Astrocyte (in vitro differentiated cells and primary cell): ENCODE measurements at regions not wholly inside any gene's neighbourhood (a gene's known extent, or its start where the extent isn't known, plus 50 kb on each side); places are given as distances from the start of the nearest gene placed in this dataset.

Experiments
- EZH2 ChIP-seq: IDR thresholded peaks from 2 replicates; pipeline ENCODE4 v1.6.1; 2012; ENCODE audit warnings: mild to moderate bottlenecking, low read length, inconsistent platforms; ENCODE audit not compliant: insufficient read depth
- TF ChIP-seq, protein P1 (sequence below): IDR thresholded peaks from 2 replicates; pipeline ENCODE4 v1.5.1; 2011; ENCODE audit warnings: low read depth, mild to moderate bottlenecking, inconsistent platforms, low read length, moderate library complexity; ENCODE audit not compliant: insufficient read depth

DNA sequence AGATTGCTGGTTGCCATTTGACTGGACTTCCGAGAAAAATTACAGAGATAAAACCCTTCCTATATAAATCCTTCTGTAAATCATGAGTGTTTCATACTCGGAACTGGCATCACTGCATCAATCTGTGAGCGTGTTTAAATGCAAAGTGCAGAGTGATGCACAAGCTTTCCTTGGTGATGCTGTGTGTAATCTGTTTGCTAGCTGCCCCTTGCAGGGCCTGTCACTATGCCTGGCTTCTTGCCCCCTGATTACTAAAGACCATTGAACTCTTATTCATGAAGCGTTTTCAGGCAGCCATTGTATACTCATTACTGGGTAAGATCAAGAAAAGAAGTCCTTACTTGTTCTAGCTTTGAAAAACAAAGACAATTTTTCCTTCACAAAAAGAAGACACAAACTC lies 266.9 kb upstream of the FANCL start:
- TF ChIP-seq, protein P1, sequence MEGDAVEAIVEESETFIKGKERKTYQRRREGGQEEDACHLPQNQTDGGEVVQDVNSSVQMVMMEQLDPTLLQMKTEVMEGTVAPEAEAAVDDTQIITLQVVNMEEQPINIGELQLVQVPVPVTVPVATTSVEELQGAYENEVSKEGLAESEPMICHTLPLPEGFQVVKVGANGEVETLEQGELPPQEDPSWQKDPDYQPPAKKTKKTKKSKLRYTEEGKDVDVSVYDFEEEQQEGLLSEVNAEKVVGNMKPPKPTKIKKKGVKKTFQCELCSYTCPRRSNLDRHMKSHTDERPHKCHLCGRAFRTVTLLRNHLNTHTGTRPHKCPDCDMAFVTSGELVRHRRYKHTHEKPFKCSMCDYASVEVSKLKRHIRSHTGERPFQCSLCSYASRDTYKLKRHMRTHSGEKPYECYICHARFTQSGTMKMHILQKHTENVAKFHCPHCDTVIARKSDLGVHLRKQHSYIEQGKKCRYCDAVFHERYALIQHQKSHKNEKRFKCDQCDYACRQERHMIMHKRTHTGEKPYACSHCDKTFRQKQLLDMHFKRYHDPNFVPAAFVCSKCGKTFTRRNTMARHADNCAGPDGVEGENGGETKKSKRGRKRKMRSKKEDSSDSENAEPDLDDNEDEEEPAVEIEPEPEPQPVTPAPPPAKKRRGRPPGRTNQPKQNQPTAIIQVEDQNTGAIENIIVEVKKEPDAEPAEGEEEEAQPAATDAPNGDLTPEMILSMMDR: no peak
- TF ChIP-seq EZH2: no peak
